ENCODE measurements at regions not wholly inside any gene's neighbourhood (a gene's known extent, or its start where the extent isn't known, plus 50 kb on each side); places are given as distances from the start of the nearest gene placed in this dataset.

GRCh38 chr12:123077298-123078119 lies 73.4 kb downstream of the PITPNM2 start:
- no peak for TF ChIP-seq CTCF (IDR thresholded peaks at IDR 0.05)
- no peak for DNase-seq (ENCODE audit: low spot score)
- Histone ChIP-seq H3K27ac (no peak overlapping the region), H3K4me3 (no peak overlapping the region)

GRCh38 chr12:123076604-123077297 lies 74.1 kb downstream of the PITPNM2 start:
- no peak for TF ChIP-seq CTCF (IDR thresholded peaks at IDR 0.05)
- no peak overlapping the region for H3K4me3 ChIP-seq
- H3K27ac ChIP-seq: no peak overlapping the region
- no peak for DNase-seq (ENCODE audit: low spot score)

- no peak for DNase-seq (ENCODE audit: low spot score)
- H3K4me3 ChIP-seq: no peak overlapping the region
- no peak overlapping the region for H3K27ac ChIP-seq
- no peak for TF ChIP-seq CTCF (IDR thresholded peaks at IDR 0.05)
These were observed 75.2 kb downstream of the PITPNM2 start for GRCh38 chr12:123075646-123076171.

- H3K27ac ChIP-seq: no peak overlapping the region
- H3K4me3 ChIP-seq: no peak overlapping the region
- no peak for DNase-seq (ENCODE audit: low spot score)
These were observed 75.7 kb downstream of the PITPNM2 start for GRCh38 chr12:123075087-123075645.

GRCh38 chr12:123073962-123074801 lies 76.7 kb downstream of the PITPNM2 start:
- DNase-seq (ENCODE audit: low spot score): no peak
- H3K27ac ChIP-seq: no peak overlapping the region
- no peak overlapping the region for H3K4me3 ChIP-seq
- no peak for TF ChIP-seq CTCF (IDR thresholded peaks at IDR 0.05)

More at GRCh38 chr12:123075087-123075645, 75.7 kb downstream of the PITPNM2 start:
- TF ChIP-seq CTCF (IDR thresholded peaks at IDR 0.05): no peak

- no peak for TF ChIP-seq CTCF (IDR thresholded peaks at IDR 0.05)
- H3K4me3 ChIP-seq: no peak overlapping the region
- no peak for DNase-seq (ENCODE audit: low spot score)
- H3K27ac ChIP-seq: no peak overlapping the region
These were observed 77.6 kb downstream of the PITPNM2 start for GRCh38 chr12:123073292-123073691.
